Liver (tissue), 8 donors: ENCODE measurements at regions not wholly inside any gene's neighbourhood (a gene's known extent, or its start where the extent isn't known, plus 50 kb on each side); places are given as distances from the start of the nearest gene placed in this dataset.

Experiments used
- DNase-seq: peaks from one replicate; pipeline ENCODE4 v3.0.0-alpha.2; 2017; ENCODE audit warnings: low spot score
- H3K27ac ChIP-seq, 2 donors: one replicate each; pipeline ENCODE4 v1.7.0; 2013; ENCODE audit warnings: inconsistent platforms in 2 of 2, low read length in 2 of 2, control low read depth in 1 of 2, low read depth in 1 of 2, mild to moderate bottlenecking in 1 of 2
- H3K27me3 ChIP-seq, 4 donors: one replicate each; pipeline versions ENCODE4 v1.6.1 to v1.7.0; 2013; ENCODE audit warnings: low read length in 3 of 4, inconsistent platforms in 1 of 4, mild to moderate bottlenecking in 1 of 4, moderate library complexity in 1 of 4; ENCODE audit not compliant: control insufficient read depth in 4 of 4, insufficient read depth in 4 of 4
- H3K36me3 ChIP-seq, 4 donors: one replicate each; pipeline versions ENCODE4 v1.6.1 to v1.7.0; 2013; ENCODE audit warnings: low read length in 3 of 4, mild to moderate bottlenecking in 3 of 4, low read depth in 1 of 4, moderate library complexity in 1 of 4; ENCODE audit not compliant: control insufficient read depth in 4 of 4, insufficient read depth in 3 of 4
- H3K4me1 ChIP-seq, 4 donors: one replicate each; pipeline versions ENCODE4 v1.6.1 to v1.7.0; 2013; ENCODE audit warnings: low read length in 3 of 4, mild to moderate bottlenecking in 3 of 4, moderate library complexity in 1 of 4; ENCODE audit not compliant: control insufficient read depth in 4 of 4, insufficient read depth in 4 of 4
- H3K4me3 ChIP-seq, 3 donors: one replicate each; pipeline versions ENCODE4 v1.6.1 to v1.7.0; 2013; ENCODE audit warnings: low read length in 3 of 3, control low read depth in 1 of 3, low read depth in 1 of 3, mild to moderate bottlenecking in 1 of 3
- H3K9ac ChIP-seq, 2 donors: one replicate each; pipeline ENCODE4 v1.7.0; 2013; ENCODE audit warnings: low read length in 2 of 2, mild to moderate bottlenecking in 2 of 2, moderate library complexity in 2 of 2, control low read depth in 1 of 2, low read depth in 1 of 2
- H3K9me3 ChIP-seq, 4 donors: one replicate each; pipeline versions ENCODE4 v1.6.1 to v1.7.0; 2013; ENCODE audit warnings: low read length in 3 of 4; ENCODE audit not compliant: control insufficient read depth in 4 of 4
- ATF3 ChIP-seq: IDR thresholded peaks from 2 replicates; pipeline ENCODE4 v1.6.1; 2016; ENCODE audit warnings: antibody characterized with exemption
- EGR1 ChIP-seq, 2 donors: IDR thresholded peaks; 2 replicates each; pipeline ENCODE4 v1.6.1; 2016 to 2018; ENCODE audit warnings: antibody characterized with exemption in 2 of 2, low read depth in 2 of 2
- FOXA1 ChIP-seq: IDR thresholded peaks from 2 replicates; pipeline ENCODE4 v1.6.1; 2016; ENCODE audit warnings: antibody characterized with exemption
- FOXA2 ChIP-seq: IDR thresholded peaks from 2 replicates; pipeline ENCODE4 v1.6.1; 2016; ENCODE audit warnings: antibody characterized with exemption
- HNF4A ChIP-seq, 2 donors: conservative IDR thresholded peaks; 2 replicates each; pipeline ENCODE4 v1.6.1; 2016; ENCODE audit warnings: antibody characterized with exemption in 2 of 2, mild to moderate bottlenecking in 2 of 2
- HNF4G ChIP-seq: IDR thresholded peaks from 2 replicates; pipeline ENCODE4 v1.6.1; 2016; ENCODE audit warnings: antibody characterized with exemption
- JUND ChIP-seq, 2 donors: IDR thresholded peaks; 2 replicates each; pipeline ENCODE4 v1.6.1; 2016; ENCODE audit warnings: antibody characterized with exemption in 2 of 2
- NR2F2 ChIP-seq: IDR thresholded peaks from 2 replicates; pipeline ENCODE4 v1.6.1; 2016; ENCODE audit warnings: antibody characterized with exemption
- RAD21 ChIP-seq, 2 donors: IDR thresholded peaks; 2 replicates each; pipeline ENCODE4 v1.6.1; 2016; ENCODE audit warnings: antibody characterized with exemption in 2 of 2, mild to moderate bottlenecking in 2 of 2
- RXRA ChIP-seq, 2 donors: IDR thresholded peaks; 2 replicates each; pipeline ENCODE4 v1.6.1; 2017 to 2018; ENCODE audit warnings: antibody characterized with exemption in 2 of 2, mild to moderate bottlenecking in 1 of 2
- SP1 ChIP-seq: IDR thresholded peaks from 2 replicates; pipeline ENCODE4 v1.6.1; 2018; ENCODE audit warnings: antibody characterized with exemption, mild to moderate bottlenecking
- TAF1 ChIP-seq: conservative IDR thresholded peaks from 2 replicates; pipeline ENCODE4 v1.6.1; 2016; ENCODE audit warnings: antibody characterized with exemption, mild to moderate bottlenecking
- WGBS: extraction: QIAGEN DNeasy Blood & Tissue Kit; methylation state at CpG from one replicate; pipeline ENCODE4 v1.1.7; 2013; 5-methylcytosine and 5-hydroxymethylcytosine counted together
- TF ChIP-seq, protein P1 (sequence below): IDR thresholded peaks from 2 replicates; pipeline ENCODE4 v1.6.1; 2016; ENCODE audit warnings: antibody characterized with exemption, mild to moderate bottlenecking
- TF ChIP-seq, protein P2 (sequence below): IDR thresholded peaks from 2 replicates; pipeline ENCODE4 v1.6.1; 2016; ENCODE audit warnings: antibody characterized with exemption
- TF ChIP-seq, protein P3 (sequence below): fragments of 150-350 bp; IDR thresholded peaks from 2 replicates; pipeline ENCODE4 v1.5.1; 2017; ENCODE audit warnings: improper control_type of control experiment, low read depth, low read length; ENCODE audit not compliant: missing input control
- donor health status: healthy.
- donor health status: healthy.
- donor health status: healthy.
- donor health status: healthy.
- donor health status: healthy.

DNA sequence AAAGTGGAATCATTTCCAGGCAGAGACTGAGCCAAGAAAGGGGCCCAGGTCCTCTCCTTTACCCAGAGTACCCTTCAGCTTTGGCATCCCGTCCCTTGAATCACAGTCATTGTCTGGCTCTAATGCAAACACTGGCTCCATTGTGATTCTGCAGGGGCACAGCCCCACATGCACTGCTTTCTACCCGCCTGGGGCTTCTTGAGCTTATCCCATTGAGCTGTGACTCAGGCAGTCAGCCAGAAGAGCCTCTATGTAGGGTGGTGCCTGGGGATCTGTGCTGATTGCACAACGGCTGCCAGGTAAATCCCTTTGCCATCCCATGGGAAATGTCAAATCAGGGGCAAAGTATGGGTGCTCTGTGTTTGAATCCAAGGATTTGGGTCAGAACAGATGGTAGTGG is 88.9 kb downstream of the RASSF10 start:
- WGBS = 76% methylated on average over 3 of the region's 3 CpGs
- H3K9me3 ChIP-seq = no peaks in the 10 kb centered on the region
- H3K4me3 ChIP-seq = no peak overlapping the region
- DNase-seq = no peak
- peaks cover 0 to 5% (median 0%) of the 10 kb centered on the region in 4 donors for H3K27me3 ChIP-seq
- no peaks in the 10 kb centered on the region for H3K36me3 ChIP-seq
- no peak overlapping the region for H3K9ac ChIP-seq
- H3K4me1 ChIP-seq = no peaks in the 10 kb centered on the region
- H3K27ac ChIP-seq = no peak overlapping the region
- TF ChIP-seq, protein P1, sequence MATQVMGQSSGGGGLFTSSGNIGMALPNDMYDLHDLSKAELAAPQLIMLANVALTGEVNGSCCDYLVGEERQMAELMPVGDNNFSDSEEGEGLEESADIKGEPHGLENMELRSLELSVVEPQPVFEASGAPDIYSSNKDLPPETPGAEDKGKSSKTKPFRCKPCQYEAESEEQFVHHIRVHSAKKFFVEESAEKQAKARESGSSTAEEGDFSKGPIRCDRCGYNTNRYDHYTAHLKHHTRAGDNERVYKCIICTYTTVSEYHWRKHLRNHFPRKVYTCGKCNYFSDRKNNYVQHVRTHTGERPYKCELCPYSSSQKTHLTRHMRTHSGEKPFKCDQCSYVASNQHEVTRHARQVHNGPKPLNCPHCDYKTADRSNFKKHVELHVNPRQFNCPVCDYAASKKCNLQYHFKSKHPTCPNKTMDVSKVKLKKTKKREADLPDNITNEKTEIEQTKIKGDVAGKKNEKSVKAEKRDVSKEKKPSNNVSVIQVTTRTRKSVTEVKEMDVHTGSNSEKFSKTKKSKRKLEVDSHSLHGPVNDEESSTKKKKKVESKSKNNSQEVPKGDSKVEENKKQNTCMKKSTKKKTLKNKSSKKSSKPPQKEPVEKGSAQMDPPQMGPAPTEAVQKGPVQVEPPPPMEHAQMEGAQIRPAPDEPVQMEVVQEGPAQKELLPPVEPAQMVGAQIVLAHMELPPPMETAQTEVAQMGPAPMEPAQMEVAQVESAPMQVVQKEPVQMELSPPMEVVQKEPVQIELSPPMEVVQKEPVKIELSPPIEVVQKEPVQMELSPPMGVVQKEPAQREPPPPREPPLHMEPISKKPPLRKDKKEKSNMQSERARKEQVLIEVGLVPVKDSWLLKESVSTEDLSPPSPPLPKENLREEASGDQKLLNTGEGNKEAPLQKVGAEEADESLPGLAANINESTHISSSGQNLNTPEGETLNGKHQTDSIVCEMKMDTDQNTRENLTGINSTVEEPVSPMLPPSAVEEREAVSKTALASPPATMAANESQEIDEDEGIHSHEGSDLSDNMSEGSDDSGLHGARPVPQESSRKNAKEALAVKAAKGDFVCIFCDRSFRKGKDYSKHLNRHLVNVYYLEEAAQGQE = no peak
- no peak for TF ChIP-seq HNF4A (conservative IDR thresholded peaks at IDR 0.05)
- no peak for TF ChIP-seq FOXA1
- no peak for TF ChIP-seq EGR1 (IDR thresholded peaks at IDR 0.05; ENCODE audit: low read depth in 2 of 2)
- TF ChIP-seq, protein P2, sequence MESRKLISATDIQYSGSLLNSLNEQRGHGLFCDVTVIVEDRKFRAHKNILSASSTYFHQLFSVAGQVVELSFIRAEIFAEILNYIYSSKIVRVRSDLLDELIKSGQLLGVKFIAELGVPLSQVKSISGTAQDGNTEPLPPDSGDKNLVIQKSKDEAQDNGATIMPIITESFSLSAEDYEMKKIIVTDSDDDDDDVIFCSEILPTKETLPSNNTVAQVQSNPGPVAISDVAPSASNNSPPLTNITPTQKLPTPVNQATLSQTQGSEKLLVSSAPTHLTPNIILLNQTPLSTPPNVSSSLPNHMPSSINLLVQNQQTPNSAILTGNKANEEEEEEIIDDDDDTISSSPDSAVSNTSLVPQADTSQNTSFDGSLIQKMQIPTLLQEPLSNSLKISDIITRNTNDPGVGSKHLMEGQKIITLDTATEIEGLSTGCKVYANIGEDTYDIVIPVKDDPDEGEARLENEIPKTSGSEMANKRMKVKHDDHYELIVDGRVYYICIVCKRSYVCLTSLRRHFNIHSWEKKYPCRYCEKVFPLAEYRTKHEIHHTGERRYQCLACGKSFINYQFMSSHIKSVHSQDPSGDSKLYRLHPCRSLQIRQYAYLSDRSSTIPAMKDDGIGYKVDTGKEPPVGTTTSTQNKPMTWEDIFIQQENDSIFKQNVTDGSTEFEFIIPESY = no peak
- TF ChIP-seq JUND (IDR thresholded peaks at IDR 0.05) = no peak
- TF ChIP-seq SP1 = no peak

GRCh38 chr11:13098616-13099289 is 89.6 kb downstream of the RASSF10 start:
- no peaks in the 10 kb centered on the region for H3K36me3 ChIP-seq
- peaks cover 0 to 5% (median 0%) of the 10 kb centered on the region in 4 donors for H3K27me3 ChIP-seq
- DNase-seq = no peak
- H3K4me3 ChIP-seq = no peak overlapping the region
- no peak for TF ChIP-seq SP1
- no peak for TF ChIP-seq RAD21 (IDR thresholded peaks at IDR 0.05)
- no peak for TF ChIP-seq RXRA (IDR thresholded peaks at IDR 0.05)
- no peak for TF ChIP-seq TAF1
- TF ChIP-seq JUND (IDR thresholded peaks at IDR 0.05) = no peak
- TF ChIP-seq NR2F2 = no peak
- TF ChIP-seq FOXA2 = no peak
- no peak for TF ChIP-seq HNF4G
- TF ChIP-seq, protein P3, sequence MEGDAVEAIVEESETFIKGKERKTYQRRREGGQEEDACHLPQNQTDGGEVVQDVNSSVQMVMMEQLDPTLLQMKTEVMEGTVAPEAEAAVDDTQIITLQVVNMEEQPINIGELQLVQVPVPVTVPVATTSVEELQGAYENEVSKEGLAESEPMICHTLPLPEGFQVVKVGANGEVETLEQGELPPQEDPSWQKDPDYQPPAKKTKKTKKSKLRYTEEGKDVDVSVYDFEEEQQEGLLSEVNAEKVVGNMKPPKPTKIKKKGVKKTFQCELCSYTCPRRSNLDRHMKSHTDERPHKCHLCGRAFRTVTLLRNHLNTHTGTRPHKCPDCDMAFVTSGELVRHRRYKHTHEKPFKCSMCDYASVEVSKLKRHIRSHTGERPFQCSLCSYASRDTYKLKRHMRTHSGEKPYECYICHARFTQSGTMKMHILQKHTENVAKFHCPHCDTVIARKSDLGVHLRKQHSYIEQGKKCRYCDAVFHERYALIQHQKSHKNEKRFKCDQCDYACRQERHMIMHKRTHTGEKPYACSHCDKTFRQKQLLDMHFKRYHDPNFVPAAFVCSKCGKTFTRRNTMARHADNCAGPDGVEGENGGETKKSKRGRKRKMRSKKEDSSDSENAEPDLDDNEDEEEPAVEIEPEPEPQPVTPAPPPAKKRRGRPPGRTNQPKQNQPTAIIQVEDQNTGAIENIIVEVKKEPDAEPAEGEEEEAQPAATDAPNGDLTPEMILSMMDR = no peak
- TF ChIP-seq, protein P1 = no peak
- TF ChIP-seq ATF3 = no peak
- TF ChIP-seq EGR1 (IDR thresholded peaks at IDR 0.05; ENCODE audit: low read depth in 2 of 2) = no peak
- TF ChIP-seq, protein P2 = no peak
- no peaks in the 10 kb centered on the region for H3K9me3 ChIP-seq
- H3K4me1 ChIP-seq = no peaks in the 10 kb centered on the region
- H3K9ac ChIP-seq = no peak overlapping the region
- 88% methylated on average over 3 of the region's 3 CpGs for WGBS
- no peak overlapping the region for H3K27ac ChIP-seq
